ENCODE measurements at regions not wholly inside any gene's neighbourhood (a gene's known extent, or its start where the extent isn't known, plus 50 kb on each side); places are given as distances from the start of the nearest gene placed in this dataset.
"Not testable (repeated sequence)": the region's sequence is repeated elsewhere in the genome, so short reads cannot be mapped to it uniquely, and the experiment has no call there.

DNA sequence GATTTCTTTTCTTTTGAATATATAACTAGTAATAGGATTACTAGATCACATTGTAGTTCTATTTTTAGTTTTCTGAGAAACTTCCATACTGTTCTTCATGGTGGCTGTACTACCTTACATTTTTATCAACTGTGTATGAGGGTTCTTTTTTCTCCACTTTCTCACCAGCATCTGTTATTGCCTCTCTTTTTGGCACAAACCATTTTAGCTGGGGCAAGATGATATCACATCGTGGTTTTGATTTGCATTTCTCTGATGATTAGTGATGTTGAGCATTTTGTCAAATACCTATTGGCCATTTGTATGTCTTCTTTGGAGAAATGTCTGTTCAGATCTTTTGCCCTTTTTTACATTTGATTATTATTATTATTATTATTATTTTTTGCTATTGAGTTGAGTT lies 86.1 kb upstream of the TCF21 start:
- no peaks in the 10 kb centered on the region for H3K9me3 ChIP-seq (ENCODE audit: control insufficient read depth in 2 of 2, low read length in 2 of 2)
- no peak overlapping the region for H3K4me3 ChIP-seq (ENCODE audit: low read length in 2 of 2)
- no peak overlapping the region for H3K27ac ChIP-seq (ENCODE audit: low read depth in 2 of 2, low read length in 2 of 2)
- H3K36me3 ChIP-seq (ENCODE audit: control insufficient read depth in 2 of 2, insufficient read depth in 2 of 2, low read length in 2 of 2), result no peaks in the 10 kb centered on the region
- H3K9ac ChIP-seq (ENCODE audit: low read depth in 1 of 2, low read length in 2 of 2), result no peak overlapping the region
- H3K4me1 ChIP-seq (ENCODE audit: control insufficient read depth in 2 of 2, insufficient read depth in 2 of 2, low read length in 2 of 2), result no peaks in the 10 kb centered on the region
- no peaks in the 10 kb centered on the region for H3K27me3 ChIP-seq (ENCODE audit: control insufficient read depth in 2 of 2, insufficient read depth in 2 of 2, low read length in 2 of 2)

DNA sequence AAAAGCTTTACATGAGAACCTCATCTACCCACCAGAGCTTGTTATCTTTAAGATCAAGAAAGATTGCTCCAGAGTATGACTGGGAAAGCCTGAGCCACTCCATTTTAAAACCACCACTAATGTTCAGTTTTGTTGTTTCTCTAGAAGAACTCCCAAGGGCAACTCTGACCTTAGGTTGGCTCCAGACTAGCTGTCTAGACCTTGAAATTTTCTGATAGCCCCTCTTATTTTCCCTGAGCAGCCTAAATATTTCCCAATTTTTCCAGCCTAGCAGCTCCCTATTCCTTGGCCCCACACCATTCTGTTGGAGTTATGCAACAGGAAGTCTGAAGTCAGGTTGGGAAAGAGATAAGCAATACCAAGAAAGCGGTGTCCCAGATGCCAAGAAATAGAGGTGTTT lies 84.6 kb upstream of the TCF21 start:
- no peaks in the 10 kb centered on the region for H3K9me3 ChIP-seq (ENCODE audit: control insufficient read depth in 2 of 2, low read length in 2 of 2)

DNA sequence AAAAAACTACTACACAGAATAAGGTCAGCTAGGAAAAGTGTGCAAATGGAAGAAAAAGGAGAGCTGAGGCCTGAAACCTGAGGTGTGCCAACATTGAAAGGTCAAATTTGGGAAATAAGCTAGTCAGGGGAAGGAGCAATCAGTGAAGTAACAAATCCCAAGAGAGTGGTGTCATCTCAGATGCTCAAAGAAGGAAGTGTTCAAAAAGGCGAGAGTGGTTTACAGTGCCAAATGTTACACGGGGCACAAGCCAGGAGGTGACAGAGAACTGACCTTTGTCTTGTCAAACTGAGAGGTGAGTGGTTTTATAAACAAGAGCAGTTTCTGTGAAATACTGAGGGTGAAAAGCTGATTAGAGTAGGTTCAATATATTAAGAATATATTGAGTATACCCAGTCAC lies 83.0 kb upstream of the TCF21 start:
- H3K4me3 ChIP-seq (ENCODE audit: low read length in 2 of 2), result no peak overlapping the region
- H3K4me1 ChIP-seq (ENCODE audit: control insufficient read depth in 2 of 2, insufficient read depth in 2 of 2, low read length in 2 of 2), result no peaks in the 10 kb centered on the region
- H3K27me3 ChIP-seq (ENCODE audit: control insufficient read depth in 2 of 2, insufficient read depth in 2 of 2, low read length in 2 of 2), result no peaks in the 10 kb centered on the region
- H3K27ac ChIP-seq (ENCODE audit: low read depth in 2 of 2, low read length in 2 of 2), result no peak overlapping the region
- H3K9me3 ChIP-seq (ENCODE audit: control insufficient read depth in 2 of 2, low read length in 2 of 2), result no peaks in the 10 kb centered on the region
- no peak overlapping the region for H3K9ac ChIP-seq (ENCODE audit: low read depth in 1 of 2, low read length in 2 of 2)
- H3K36me3 ChIP-seq (ENCODE audit: control insufficient read depth in 2 of 2, insufficient read depth in 2 of 2, low read length in 2 of 2), result no peaks in the 10 kb centered on the region

More for the DNA sequence above, 84.6 kb upstream of the TCF21 start:
- Histone ChIP-seq H3K27me3 (ENCODE audit: control insufficient read depth in 2 of 2, insufficient read depth in 2 of 2, low read length in 2 of 2) (no peaks in the 10 kb centered on the region), H3K36me3 (ENCODE audit: control insufficient read depth in 2 of 2, insufficient read depth in 2 of 2, low read length in 2 of 2) (no peaks in the 10 kb centered on the region), H3K27ac (ENCODE audit: low read depth in 2 of 2, low read length in 2 of 2) (no peak overlapping the region), H3K4me3 (ENCODE audit: low read length in 2 of 2) (no peak overlapping the region), H3K9ac (ENCODE audit: low read depth in 1 of 2, low read length in 2 of 2) (no peak overlapping the region), H3K4me1 (ENCODE audit: control insufficient read depth in 2 of 2, insufficient read depth in 2 of 2, low read length in 2 of 2) (no peaks in the 10 kb centered on the region)

DNA sequence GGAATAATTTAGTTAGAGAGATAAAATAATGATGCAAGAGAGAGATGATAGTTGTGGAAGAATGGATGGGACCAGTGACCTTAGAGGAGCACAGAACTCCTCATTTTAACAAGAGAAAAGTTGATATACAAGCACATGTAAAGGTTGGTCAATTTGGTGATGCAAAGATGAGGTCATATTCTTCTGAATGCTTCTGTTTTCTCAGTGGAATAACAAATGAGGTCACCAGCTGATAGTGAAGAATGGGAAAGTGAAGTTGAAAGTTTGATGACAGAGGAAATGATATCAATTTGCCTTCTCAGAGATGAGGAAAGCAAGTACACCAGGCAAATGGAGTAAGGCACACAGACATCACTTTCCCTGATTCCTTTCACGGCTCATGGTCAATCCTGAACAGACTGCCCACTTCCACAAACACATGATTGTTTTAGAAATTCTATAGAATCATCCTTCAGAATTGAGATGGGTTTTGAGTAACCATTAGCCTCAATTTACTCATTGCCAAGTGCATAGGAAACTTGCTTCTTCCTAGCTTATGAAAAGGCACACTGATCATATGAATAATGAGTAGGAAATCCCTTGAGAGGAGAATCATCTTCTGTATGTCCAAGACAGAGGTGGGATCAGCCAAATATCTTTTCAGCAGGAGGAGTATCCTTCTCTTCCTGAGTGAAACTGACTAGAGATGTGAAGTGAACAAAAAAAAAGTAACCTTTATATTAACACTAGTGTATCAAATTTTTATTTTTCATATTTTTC lies 82.4 kb upstream of the TCF21 start:
- Histone ChIP-seq H3K27me3 (ENCODE audit: control insufficient read depth in 2 of 2, insufficient read depth in 2 of 2, low read length in 2 of 2) (no peaks in the 10 kb centered on the region), H3K27ac (ENCODE audit: low read depth in 2 of 2, low read length in 2 of 2) (no peak overlapping the region), H3K4me3 (ENCODE audit: low read length in 2 of 2) (no peak overlapping the region), H3K9ac (ENCODE audit: low read depth in 1 of 2, low read length in 2 of 2) (no peak overlapping the region), H3K9me3 (ENCODE audit: control insufficient read depth in 2 of 2, low read length in 2 of 2) (no peaks in the 10 kb centered on the region), H3K4me1 (ENCODE audit: control insufficient read depth in 2 of 2, insufficient read depth in 2 of 2, low read length in 2 of 2) (no peaks in the 10 kb centered on the region), H3K36me3 (ENCODE audit: control insufficient read depth in 2 of 2, insufficient read depth in 2 of 2, low read length in 2 of 2) (no peaks in the 10 kb centered on the region)

DNA sequence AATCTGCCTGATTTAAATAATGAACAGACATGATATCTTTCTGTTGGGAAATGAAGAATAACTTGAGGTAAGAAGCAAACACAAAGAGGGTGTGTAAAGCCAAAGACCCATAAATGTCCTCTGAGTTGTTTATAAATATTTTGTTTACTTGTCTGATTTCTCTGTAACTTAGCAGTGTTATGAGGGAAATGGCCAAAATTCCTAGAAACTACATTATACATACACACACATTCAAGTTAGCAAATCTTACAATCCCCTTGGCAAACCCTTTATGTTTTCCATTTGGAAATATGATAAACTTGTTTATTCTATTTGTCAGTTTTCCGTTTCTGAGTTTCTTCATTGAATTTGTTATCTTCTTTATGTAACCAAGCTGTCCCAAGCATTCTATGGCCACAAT lies 81.4 kb upstream of the TCF21 start:
- Histone ChIP-seq H3K27ac (ENCODE audit: low read depth in 2 of 2, low read length in 2 of 2) (no peak overlapping the region), H3K9me3 (ENCODE audit: control insufficient read depth in 2 of 2, low read length in 2 of 2) (no peaks in the 10 kb centered on the region), H3K4me1 (ENCODE audit: control insufficient read depth in 2 of 2, insufficient read depth in 2 of 2, low read length in 2 of 2) (no peaks in the 10 kb centered on the region), H3K36me3 (ENCODE audit: control insufficient read depth in 2 of 2, insufficient read depth in 2 of 2, low read length in 2 of 2) (no peaks in the 10 kb centered on the region), H3K27me3 (ENCODE audit: control insufficient read depth in 2 of 2, insufficient read depth in 2 of 2, low read length in 2 of 2) (no peaks in the 10 kb centered on the region), H3K9ac (ENCODE audit: low read depth in 1 of 2, low read length in 2 of 2) (no peak overlapping the region), H3K4me3 (ENCODE audit: low read length in 2 of 2) (no peak overlapping the region)

DNA sequence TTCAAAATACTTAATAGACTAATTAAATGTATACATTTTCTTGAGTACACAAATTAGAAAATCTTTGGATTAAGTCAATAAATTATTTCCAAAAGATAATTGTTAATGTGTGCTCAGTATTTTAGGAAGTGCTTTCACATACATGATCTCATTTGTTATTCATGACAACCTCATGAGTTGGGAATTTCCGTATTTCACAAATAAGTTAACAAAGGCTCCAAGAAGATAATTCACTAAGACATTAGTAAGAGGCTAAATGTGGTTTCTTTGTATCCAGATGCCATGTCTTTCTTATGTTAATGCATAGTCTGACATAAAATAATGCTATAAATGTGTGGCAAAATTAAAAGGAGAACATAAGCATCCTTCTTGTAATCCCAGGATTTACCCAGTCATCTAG lies 79.5 kb upstream of the TCF21 start:
- no peak overlapping the region for H3K9ac ChIP-seq (ENCODE audit: low read depth in 1 of 2, low read length in 2 of 2)

DNA sequence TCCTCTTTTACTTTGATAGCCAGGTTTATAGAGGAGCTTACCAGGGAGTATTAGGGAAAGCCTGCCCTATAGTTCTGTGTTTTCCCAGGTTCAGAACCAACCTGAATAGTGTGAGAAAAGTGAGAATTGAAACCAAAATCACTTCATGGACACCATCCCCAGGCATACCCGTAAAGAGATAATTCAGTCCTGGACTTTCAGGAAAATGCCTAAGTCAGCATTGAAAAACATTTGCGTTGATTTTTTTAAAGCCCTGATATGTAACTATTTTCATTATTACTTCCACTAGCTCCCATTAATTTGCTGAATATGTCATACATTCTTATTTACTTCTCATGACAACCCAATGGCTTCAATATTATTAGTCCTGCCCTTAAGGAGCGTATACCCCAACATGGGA lies 77.4 kb upstream of the TCF21 start:
- H3K27ac ChIP-seq (ENCODE audit: low read depth in 2 of 2, low read length in 2 of 2), result no peak overlapping the region
- H3K36me3 ChIP-seq (ENCODE audit: control insufficient read depth in 2 of 2, insufficient read depth in 2 of 2, low read length in 2 of 2), result no peaks in the 10 kb centered on the region
- no peaks in the 10 kb centered on the region for H3K4me1 ChIP-seq (ENCODE audit: control insufficient read depth in 2 of 2, insufficient read depth in 2 of 2, low read length in 2 of 2)
- H3K9ac ChIP-seq (ENCODE audit: low read depth in 1 of 2, low read length in 2 of 2), result no peak overlapping the region
- H3K27me3 ChIP-seq (ENCODE audit: control insufficient read depth in 2 of 2, insufficient read depth in 2 of 2, low read length in 2 of 2), result no peaks in the 10 kb centered on the region
- H3K9me3 ChIP-seq (ENCODE audit: control insufficient read depth in 2 of 2, low read length in 2 of 2), result no peaks in the 10 kb centered on the region
- no peak overlapping the region for H3K4me3 ChIP-seq (ENCODE audit: low read length in 2 of 2)

More for the DNA sequence above, 79.5 kb upstream of the TCF21 start:
- no peaks in the 10 kb centered on the region for H3K27me3 ChIP-seq (ENCODE audit: control insufficient read depth in 2 of 2, insufficient read depth in 2 of 2, low read length in 2 of 2)
- H3K9me3 ChIP-seq (ENCODE audit: control insufficient read depth in 2 of 2, low read length in 2 of 2), result no peaks in the 10 kb centered on the region
- H3K4me1 ChIP-seq (ENCODE audit: control insufficient read depth in 2 of 2, insufficient read depth in 2 of 2, low read length in 2 of 2), result no peaks in the 10 kb centered on the region
- no peak overlapping the region for H3K4me3 ChIP-seq (ENCODE audit: low read length in 2 of 2)
- H3K27ac ChIP-seq (ENCODE audit: low read depth in 2 of 2, low read length in 2 of 2), result no peak overlapping the region
- H3K36me3 ChIP-seq (ENCODE audit: control insufficient read depth in 2 of 2, insufficient read depth in 2 of 2, low read length in 2 of 2), result no peaks in the 10 kb centered on the region

DNA sequence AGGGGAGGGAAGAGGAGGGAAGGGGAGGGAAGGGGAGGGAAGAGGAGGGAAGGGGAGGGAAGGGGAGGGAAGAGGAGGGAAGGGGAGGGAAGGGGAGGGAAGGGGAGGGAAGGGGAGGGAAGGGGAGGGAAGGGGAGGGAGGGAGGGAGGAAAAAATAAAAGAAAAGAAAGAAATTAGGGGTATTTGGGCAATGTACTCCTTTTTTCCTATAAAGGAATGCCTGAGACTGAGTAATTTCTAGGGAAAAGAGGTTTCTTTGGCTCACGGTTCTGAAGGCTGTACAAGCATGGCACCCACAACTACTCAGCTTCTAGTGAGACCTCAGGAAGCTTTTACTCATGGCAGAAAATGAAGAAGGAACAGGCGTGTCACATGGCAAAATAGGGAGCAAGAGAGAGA lies 76.5 kb upstream of the TCF21 start:
- H3K9me3 ChIP-seq (ENCODE audit: control insufficient read depth in 2 of 2, low read length in 2 of 2); H3K36me3 ChIP-seq (ENCODE audit: control insufficient read depth in 2 of 2, insufficient read depth in 2 of 2, low read length in 2 of 2); H3K9ac ChIP-seq (ENCODE audit: low read depth in 1 of 2, low read length in 2 of 2); H3K4me3 ChIP-seq (ENCODE audit: low read length in 2 of 2); H3K27ac ChIP-seq (ENCODE audit: low read depth in 2 of 2, low read length in 2 of 2); H3K4me1 ChIP-seq (ENCODE audit: control insufficient read depth in 2 of 2, insufficient read depth in 2 of 2, low read length in 2 of 2); H3K27me3 ChIP-seq (ENCODE audit: control insufficient read depth in 2 of 2, insufficient read depth in 2 of 2, low read length in 2 of 2): not testable (repeated sequence)

DNA sequence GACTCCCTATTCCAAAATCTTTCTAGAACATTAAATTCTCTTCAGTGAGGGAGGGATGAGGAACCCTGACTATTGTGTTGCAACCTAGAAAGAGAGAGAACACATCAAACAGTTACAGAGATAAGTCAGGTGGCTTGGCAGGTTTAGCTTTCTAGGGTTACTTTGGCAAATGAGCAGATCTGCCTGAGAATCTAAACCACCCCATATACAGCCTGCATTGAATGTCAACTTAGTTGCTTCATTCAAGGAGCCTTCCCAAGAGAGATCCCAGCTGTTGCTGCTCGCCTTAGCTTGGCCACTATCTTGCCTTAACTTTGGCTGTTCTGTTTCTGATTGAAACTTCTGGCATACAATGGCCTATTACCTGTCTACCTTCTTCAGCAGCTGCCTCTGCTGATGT lies 74.7 kb upstream of the TCF21 start:
- no peaks in the 10 kb centered on the region for H3K27me3 ChIP-seq (ENCODE audit: control insufficient read depth in 2 of 2, insufficient read depth in 2 of 2, low read length in 2 of 2)
- H3K9ac ChIP-seq (ENCODE audit: low read depth in 1 of 2, low read length in 2 of 2), result no peak overlapping the region
- H3K27ac ChIP-seq (ENCODE audit: low read depth in 2 of 2, low read length in 2 of 2), result no peak overlapping the region
- H3K4me1 ChIP-seq (ENCODE audit: control insufficient read depth in 2 of 2, insufficient read depth in 2 of 2, low read length in 2 of 2), result no peaks in the 10 kb centered on the region
- no peaks in the 10 kb centered on the region for H3K9me3 ChIP-seq (ENCODE audit: control insufficient read depth in 2 of 2, low read length in 2 of 2)
- no peaks in the 10 kb centered on the region for H3K36me3 ChIP-seq (ENCODE audit: control insufficient read depth in 2 of 2, insufficient read depth in 2 of 2, low read length in 2 of 2)
- H3K4me3 ChIP-seq (ENCODE audit: low read length in 2 of 2), result no peak overlapping the region

DNA sequence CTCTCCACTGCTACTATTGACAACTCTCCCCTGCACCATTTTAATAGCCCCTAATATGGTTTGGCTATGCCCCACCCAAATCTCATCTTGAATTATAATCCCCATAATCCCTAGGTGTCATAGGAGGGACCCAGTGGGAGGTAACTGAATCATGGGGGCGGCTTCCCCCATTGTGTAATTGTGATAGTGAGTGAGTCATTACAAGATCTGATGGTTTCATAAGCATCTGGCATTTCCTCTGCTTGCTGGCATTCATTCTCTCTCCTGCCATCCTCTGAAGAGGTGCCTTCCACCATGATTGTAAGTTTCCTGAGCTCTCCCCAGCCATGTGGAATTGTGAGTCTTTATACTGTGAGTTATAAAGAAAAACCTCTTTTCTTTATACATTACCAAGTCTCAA lies 74.1 kb upstream of the TCF21 start:
- H3K4me3 ChIP-seq (ENCODE audit: low read length in 2 of 2), result no peak overlapping the region

DNA sequence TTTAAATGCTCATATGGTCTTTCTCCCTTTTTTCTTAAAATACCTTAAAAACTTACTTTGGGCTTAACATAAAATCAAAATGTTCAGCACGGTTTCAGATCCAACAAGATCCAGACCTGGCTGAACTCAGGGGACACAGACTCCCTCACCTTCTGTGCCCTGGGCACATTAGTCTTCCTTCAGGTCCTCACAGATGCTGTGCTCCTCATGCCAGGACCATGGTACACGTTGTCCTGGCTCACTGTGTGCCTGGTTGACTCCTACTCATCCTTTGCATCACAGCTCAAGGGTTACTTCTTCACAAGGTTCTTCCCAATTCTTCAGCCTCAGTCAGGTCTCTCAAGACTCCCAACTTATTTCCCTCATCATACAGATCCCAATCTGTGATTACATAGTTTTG lies 73.6 kb upstream of the TCF21 start:
- no peak overlapping the region for H3K9ac ChIP-seq (ENCODE audit: low read depth in 1 of 2, low read length in 2 of 2)
- no peaks in the 10 kb centered on the region for H3K27me3 ChIP-seq (ENCODE audit: control insufficient read depth in 2 of 2, insufficient read depth in 2 of 2, low read length in 2 of 2)
- no peaks in the 10 kb centered on the region for H3K36me3 ChIP-seq (ENCODE audit: control insufficient read depth in 2 of 2, insufficient read depth in 2 of 2, low read length in 2 of 2)
- H3K9me3 ChIP-seq (ENCODE audit: control insufficient read depth in 2 of 2, low read length in 2 of 2), result no peaks in the 10 kb centered on the region
- no peak overlapping the region for H3K4me3 ChIP-seq (ENCODE audit: low read length in 2 of 2)
- H3K27ac ChIP-seq (ENCODE audit: low read depth in 2 of 2, low read length in 2 of 2), result no peak overlapping the region
- H3K4me1 ChIP-seq (ENCODE audit: control insufficient read depth in 2 of 2, insufficient read depth in 2 of 2, low read length in 2 of 2), result no peaks in the 10 kb centered on the region

More for the DNA sequence above, 74.1 kb upstream of the TCF21 start:
- no peak overlapping the region for H3K9ac ChIP-seq (ENCODE audit: low read depth in 1 of 2, low read length in 2 of 2)
- H3K9me3 ChIP-seq (ENCODE audit: control insufficient read depth in 2 of 2, low read length in 2 of 2), result no peaks in the 10 kb centered on the region
- no peaks in the 10 kb centered on the region for H3K27me3 ChIP-seq (ENCODE audit: control insufficient read depth in 2 of 2, insufficient read depth in 2 of 2, low read length in 2 of 2)
- H3K27ac ChIP-seq (ENCODE audit: low read depth in 2 of 2, low read length in 2 of 2), result no peak overlapping the region
- no peaks in the 10 kb centered on the region for H3K36me3 ChIP-seq (ENCODE audit: control insufficient read depth in 2 of 2, insufficient read depth in 2 of 2, low read length in 2 of 2)
- H3K4me1 ChIP-seq (ENCODE audit: control insufficient read depth in 2 of 2, insufficient read depth in 2 of 2, low read length in 2 of 2), result no peaks in the 10 kb centered on the region
